Pancreas (tissue), 10 donors: ENCODE measurements at regions not wholly inside any gene's neighbourhood (a gene's known extent, or its start where the extent isn't known, plus 50 kb on each side); places are given as distances from the start of the nearest gene placed in this dataset.

ENCODE experiments used
- ATAC-seq, 4 donors: fragments of 200-7000 bp; cut with Tn5 transposase; one replicate each; pipeline versions ENCODE4 v1.8.0 to v1.9.1; 2020; ENCODE audit warnings: mild to moderate bottlenecking in 4 of 4, moderate library complexity in 4 of 4
- DNase-seq, 6 donors: peaks; one replicate each; pipeline ENCODE4 v3.0.0-alpha.2; 2020
- FAIRE-seq: peaks from 2 replicates; lab custom pipeline; 2012; peaks lifted over from hg19 to GRCh38; lab: Jason Lieb, UNC
- H3K27ac ChIP-seq, 4 donors: fragments of 200-600 bp; sonication (generic); 1 replicate in 3 of 4; 2 replicates in 1 of 4; pipeline versions ENCODE4 v1.5.0 to v1.8.0; 2020
- H3K27me3 ChIP-seq, 4 donors: fragments of 200-600 bp; one replicate each; pipeline ENCODE4 v1.8.0; 2021
- H3K36me3 ChIP-seq, 3 donors: fragments of 200-600 bp; sonication (generic) in 1 of 3; one replicate each; pipeline versions ENCODE4 v1.5.0 to v1.8.0; 2020 to 2021
- H3K4me1 ChIP-seq, 3 donors: fragments of 200-600 bp; one replicate each; pipeline ENCODE4 v1.8.0; 2021
- H3K4me3 ChIP-seq, 4 donors: fragments of 200-600 bp; sonication (generic) in 2 of 4; one replicate each; pipeline versions ENCODE4 v1.5.0 to v1.8.0; 2020 to 2021
- H3K9me3 ChIP-seq, 4 donors: fragments of 200-600 bp; one replicate each; pipeline ENCODE4 v1.8.0; 2021
- WGBS, 2 donors: extraction: QIAGEN DNeasy Blood & Tissue Kit; methylation state at CpG; one replicate each; pipeline ENCODE4 v1.1.7; 2013; 5-methylcytosine and 5-hydroxymethylcytosine counted together
- intact Hi-C, 3 donors: fragments of 100-400 bp; cut with DNase I; formaldehyde crosslinking; loops; one replicate each; pipeline versions ENCODE4 v1.11.1 to v1.14.2; 2022
- TF ChIP-seq, protein P1 (sequence below), 4 donors: fragments of 200-600 bp; sonication (generic) in 3 of 4; IDR thresholded peaks; one replicate each; pipeline versions ENCODE4 v1.5.0 to v1.8.0; 2021; ENCODE audit warnings: antibody characterized with exemption in 4 of 4
- donor health status: healthy with polysubstance abuse.
- donor health status: DM: no; HTN: no; CAD: no; lungs with moderate emphysema.
- donor health status: DM: no; HTN: no; CAD: no.
- donor health status: control.
- donor health status: control.
- donor health status: Bipolar disorder and iron deficiency.
- donor health status: DM: yes; HTN: yes; CAD: no.
- donor health status: DM: no; HTN: no; CAD: no.
- donor health status: DM: no; HTN: no; CAD: no.
- donor health status: DM: yes; HTN: yes; CAD: no.

DNA sequence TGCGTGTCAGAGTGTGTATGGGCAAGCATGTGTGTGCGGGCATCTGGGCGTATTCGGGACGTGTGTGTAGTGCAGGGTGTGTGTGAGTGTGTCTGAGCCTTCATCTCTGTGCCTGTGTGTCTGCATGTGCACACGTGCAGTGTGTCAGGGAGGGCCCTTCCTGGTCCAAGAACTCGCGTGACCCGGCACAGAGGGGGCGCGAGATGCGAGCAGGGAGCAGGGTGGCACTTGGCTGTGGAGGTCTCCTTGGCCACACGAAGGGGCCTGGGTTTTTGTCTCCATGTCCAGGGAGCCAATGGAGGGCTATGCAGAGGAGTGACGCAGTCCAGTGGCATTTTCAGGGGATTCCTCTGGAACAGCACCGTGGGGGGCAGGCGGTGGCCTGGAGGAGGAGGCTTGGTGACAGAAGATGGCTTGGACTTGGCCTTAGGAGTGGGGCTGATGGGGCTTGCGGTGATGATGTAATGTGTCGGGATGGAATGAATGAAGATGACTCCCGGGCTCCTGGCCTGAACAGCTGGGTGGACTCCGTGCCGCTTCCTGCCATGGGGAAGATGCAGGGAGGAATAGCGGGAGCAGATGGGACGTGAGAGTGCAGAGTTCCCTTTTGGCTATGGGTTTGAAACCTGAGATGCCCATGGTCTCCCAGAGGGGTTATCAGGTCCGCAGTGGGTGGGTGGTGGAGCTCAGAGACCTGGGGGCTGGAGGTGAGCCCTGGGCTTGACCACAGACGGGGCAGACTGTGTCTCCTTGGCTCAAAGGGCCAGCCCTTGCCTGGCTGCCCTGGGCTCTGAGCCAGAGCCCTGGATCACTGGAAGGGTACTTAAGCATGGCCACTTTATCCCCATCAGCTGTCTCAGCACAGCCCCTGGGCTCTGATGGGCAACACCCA, 208.3 kb downstream of the PHETA1 start:
- ATAC-seq (no peak), FAIRE-seq (no peak), DNase-seq (no peak)
- H3K4me1 ChIP-seq: no peaks in the 10 kb centered on the region
- intact Hi-C loops: no loop called here
- H3K9me3 ChIP-seq: no peaks in the 10 kb centered on the region
- no peaks in the 10 kb centered on the region for H3K36me3 ChIP-seq
- WGBS, 2 donors: 76 to 80% methylated on average over 25 of the region's 25 CpGs
- H3K4me3 ChIP-seq: no peak overlapping the region
- TF ChIP-seq, protein P1, sequence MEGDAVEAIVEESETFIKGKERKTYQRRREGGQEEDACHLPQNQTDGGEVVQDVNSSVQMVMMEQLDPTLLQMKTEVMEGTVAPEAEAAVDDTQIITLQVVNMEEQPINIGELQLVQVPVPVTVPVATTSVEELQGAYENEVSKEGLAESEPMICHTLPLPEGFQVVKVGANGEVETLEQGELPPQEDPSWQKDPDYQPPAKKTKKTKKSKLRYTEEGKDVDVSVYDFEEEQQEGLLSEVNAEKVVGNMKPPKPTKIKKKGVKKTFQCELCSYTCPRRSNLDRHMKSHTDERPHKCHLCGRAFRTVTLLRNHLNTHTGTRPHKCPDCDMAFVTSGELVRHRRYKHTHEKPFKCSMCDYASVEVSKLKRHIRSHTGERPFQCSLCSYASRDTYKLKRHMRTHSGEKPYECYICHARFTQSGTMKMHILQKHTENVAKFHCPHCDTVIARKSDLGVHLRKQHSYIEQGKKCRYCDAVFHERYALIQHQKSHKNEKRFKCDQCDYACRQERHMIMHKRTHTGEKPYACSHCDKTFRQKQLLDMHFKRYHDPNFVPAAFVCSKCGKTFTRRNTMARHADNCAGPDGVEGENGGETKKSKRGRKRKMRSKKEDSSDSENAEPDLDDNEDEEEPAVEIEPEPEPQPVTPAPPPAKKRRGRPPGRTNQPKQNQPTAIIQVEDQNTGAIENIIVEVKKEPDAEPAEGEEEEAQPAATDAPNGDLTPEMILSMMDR (IDR thresholded peaks at IDR 0.05): no peak
- H3K27me3 ChIP-seq: no peaks in the 10 kb centered on the region
- no peak overlapping the region for H3K27ac ChIP-seq

DNA sequence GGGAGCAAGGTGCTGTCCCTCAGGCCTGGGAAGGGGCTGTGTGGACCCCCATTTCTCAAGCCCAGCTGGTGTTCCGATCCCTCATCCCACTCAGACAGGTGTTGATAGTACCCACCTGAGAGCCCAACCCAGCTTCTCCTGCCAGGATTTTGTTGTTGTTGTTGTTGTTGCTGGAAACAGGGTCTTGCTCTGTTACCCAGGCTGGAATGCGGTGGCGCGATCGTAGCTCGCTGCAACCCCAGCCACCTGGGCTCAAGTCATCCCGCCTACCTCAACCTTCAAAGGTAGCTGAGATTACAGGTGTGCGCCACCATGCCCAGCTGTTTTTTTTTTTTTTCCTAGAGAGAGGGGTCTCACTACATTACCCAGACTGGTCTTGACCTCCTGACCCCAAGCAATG, 209.9 kb downstream of the PHETA1 start:
- Histone ChIP-seq H3K27me3 (no peaks in the 10 kb centered on the region), H3K9me3 (no peaks in the 10 kb centered on the region), H3K27ac (no peak overlapping the region), H3K36me3 (no peaks in the 10 kb centered on the region), H3K4me1 (no peaks in the 10 kb centered on the region), H3K4me3 (no peak overlapping the region)
- FAIRE-seq (no peak), DNase-seq (no peak), ATAC-seq (no peak)
- 89 to 93% methylated on average over 8 of the region's 8 CpGs for WGBS, 2 donors
- intact Hi-C loops: no loop called here
- TF ChIP-seq, protein P1 (IDR thresholded peaks at IDR 0.05): no peak

DNA sequence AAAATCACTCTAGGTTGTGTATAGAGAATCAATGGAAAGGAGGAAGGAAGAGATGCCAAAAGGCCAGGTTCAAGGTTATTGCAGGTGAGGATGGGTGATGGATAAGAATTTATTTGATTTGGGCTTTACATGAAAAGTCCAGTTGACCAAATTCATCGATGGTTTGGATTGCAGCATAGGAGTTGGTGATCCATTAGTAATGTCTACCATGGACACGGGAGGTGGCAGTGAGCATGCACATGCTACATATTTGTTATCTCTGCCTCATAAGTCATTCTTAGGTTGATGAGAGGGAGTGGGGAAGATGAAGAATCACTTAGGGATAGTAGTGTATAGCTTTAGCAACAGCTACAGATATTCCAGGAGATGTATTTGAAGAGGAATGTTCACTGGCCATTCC, 211.4 kb downstream of the PHETA1 start:
- 86 to 89% methylated on average over 2 of the region's 2 CpGs for WGBS, 2 donors
- Histone ChIP-seq H3K36me3 (no peaks in the 10 kb centered on the region), H3K9me3 (no peaks in the 10 kb centered on the region), H3K27me3 (no peaks in the 10 kb centered on the region), H3K4me1 (no peaks in the 10 kb centered on the region), H3K27ac (no peak overlapping the region), H3K4me3 (no peak overlapping the region)
- DNase-seq (no peak), ATAC-seq (no peak), FAIRE-seq (no peak)
- intact Hi-C loops: no loop called here
- TF ChIP-seq, protein P1 (IDR thresholded peaks at IDR 0.05): no peak

DNA sequence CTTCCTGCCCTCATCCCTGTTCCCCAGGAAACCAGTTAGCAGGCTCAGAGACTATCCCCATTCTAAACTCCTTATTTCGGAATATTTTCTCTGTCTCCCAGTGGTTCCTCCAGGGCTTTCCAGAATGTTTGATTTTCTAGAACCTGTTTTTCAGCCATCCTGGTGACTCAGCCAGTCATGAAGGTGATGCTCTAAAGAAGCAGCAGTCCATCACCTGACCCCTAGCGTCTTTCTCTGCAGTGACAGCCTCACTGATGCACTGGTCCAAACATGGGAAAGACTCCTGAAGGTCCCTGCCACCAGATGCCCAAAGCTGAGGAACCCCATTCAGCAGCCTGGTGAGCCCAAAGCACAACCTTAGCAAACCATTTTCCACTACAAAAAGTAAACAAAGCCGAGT, 212.6 kb downstream of the PHETA1 start:
- H3K27me3 ChIP-seq: no peaks in the 10 kb centered on the region
- H3K27ac ChIP-seq: no peak overlapping the region
- TF ChIP-seq, protein P1 (IDR thresholded peaks at IDR 0.05): no peak
- H3K9me3 ChIP-seq: no peaks in the 10 kb centered on the region
- no peak for FAIRE-seq
- 55 to 64% methylated on average over 3 of the region's 3 CpGs for WGBS, 2 donors
- intact Hi-C loops: no loop called here
- H3K4me3 ChIP-seq: no peak overlapping the region
- no peaks in the 10 kb centered on the region for H3K36me3 ChIP-seq
- no peak for DNase-seq
- ATAC-seq: no peak
- H3K4me1 ChIP-seq: no peaks in the 10 kb centered on the region

DNA sequence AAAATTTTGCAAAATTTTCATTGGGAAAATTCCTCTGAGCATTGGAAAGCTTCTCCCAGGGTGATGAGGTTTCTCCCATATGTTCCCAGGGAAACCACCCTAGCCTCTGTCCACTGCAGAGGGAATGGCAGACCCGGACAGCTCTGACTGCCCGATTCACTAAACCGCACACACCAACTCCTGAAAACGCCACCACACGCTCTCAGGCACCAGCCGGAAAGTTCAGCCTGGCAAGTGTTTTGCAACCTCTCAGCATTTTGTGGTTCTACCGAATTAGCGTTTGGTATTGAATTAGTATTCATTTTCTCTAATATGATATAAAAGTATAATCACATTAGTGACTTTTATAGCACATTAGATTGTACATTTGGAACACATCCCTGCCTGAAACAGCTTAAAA, 213.4 kb downstream of the PHETA1 start:
- ATAC-seq (no peak), DNase-seq (no peak), FAIRE-seq (no peak)
- Histone ChIP-seq H3K4me1 (no peaks in the 10 kb centered on the region), H3K27ac (no peak overlapping the region), H3K36me3 (no peaks in the 10 kb centered on the region), H3K9me3 (no peaks in the 10 kb centered on the region), H3K4me3 (no peak overlapping the region), H3K27me3 (no peaks in the 10 kb centered on the region)
- WGBS, 2 donors: 73 to 84% methylated on average over 8 of the region's 8 CpGs
- intact Hi-C loops: no loop called here
- TF ChIP-seq, protein P1 (IDR thresholded peaks at IDR 0.05): no peak
